Fibroblast of lung (primary cell): ENCODE measurements at regions not wholly inside any gene's neighbourhood (a gene's known extent, or its start where the extent isn't known, plus 50 kb on each side); places are given as distances from the start of the nearest gene placed in this dataset.

Experiments
- EZH2 ChIP-seq: IDR thresholded peaks from 2 replicates; pipeline ENCODE4 v1.5.1; 2012; ENCODE audit warnings: low read length, control low read depth, mild to moderate bottlenecking; ENCODE audit errors: missing control alignments
- TF ChIP-seq, protein P1 (sequence below), 2 donors: IDR thresholded peaks in 1 of 2; conservative IDR thresholded peaks in 1 of 2; 1 replicate in 1 of 2; 2 replicates in 1 of 2; pipeline ENCODE4 v1.5.1; 2011 to 2012; ENCODE audit warnings: low read length in 2 of 2, control low read depth in 1 of 2, inconsistent platforms in 1 of 2, low read depth in 1 of 2, mild to moderate bottlenecking in 1 of 2

DNA sequence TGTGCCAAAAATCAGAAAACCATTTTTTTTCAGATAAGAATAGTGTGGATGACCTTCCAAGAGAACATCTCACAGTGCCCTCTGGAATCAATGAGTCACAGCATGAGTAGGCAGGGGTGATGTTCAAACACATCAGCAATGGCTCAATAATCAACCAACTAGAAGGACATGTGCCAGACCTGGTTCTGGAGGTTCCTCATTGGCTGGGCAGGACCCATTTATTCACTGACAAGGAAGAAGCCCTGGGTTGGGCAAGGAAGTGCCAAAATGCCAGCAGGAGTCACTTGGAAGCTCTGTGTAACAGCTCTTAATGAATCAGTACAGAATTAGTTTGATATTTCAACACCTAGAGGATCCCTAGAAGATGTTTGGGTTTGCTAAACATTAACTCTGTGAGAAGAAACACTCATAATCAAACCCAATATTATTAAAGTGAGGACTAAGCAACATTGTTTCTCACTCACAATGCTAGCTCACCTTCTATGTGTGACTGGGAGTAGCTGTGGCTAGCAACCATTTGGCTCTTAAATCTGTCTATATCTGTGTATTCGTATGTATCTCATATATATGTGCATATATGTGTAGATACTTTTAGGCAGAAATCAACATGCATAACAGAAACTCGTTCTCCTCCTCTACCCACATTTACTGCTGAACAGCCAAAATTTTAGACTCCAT, 72.3 kb upstream of the APBB1IP start:
- TF ChIP-seq EZH2: no peak
- TF ChIP-seq, protein P1, sequence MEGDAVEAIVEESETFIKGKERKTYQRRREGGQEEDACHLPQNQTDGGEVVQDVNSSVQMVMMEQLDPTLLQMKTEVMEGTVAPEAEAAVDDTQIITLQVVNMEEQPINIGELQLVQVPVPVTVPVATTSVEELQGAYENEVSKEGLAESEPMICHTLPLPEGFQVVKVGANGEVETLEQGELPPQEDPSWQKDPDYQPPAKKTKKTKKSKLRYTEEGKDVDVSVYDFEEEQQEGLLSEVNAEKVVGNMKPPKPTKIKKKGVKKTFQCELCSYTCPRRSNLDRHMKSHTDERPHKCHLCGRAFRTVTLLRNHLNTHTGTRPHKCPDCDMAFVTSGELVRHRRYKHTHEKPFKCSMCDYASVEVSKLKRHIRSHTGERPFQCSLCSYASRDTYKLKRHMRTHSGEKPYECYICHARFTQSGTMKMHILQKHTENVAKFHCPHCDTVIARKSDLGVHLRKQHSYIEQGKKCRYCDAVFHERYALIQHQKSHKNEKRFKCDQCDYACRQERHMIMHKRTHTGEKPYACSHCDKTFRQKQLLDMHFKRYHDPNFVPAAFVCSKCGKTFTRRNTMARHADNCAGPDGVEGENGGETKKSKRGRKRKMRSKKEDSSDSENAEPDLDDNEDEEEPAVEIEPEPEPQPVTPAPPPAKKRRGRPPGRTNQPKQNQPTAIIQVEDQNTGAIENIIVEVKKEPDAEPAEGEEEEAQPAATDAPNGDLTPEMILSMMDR (conservative IDR thresholded peaks at IDR 0.05 in 1 of 2, IDR thresholded peaks at IDR 0.05 in 1 of 2; ENCODE audit: low read depth in 1 of 2, low read length in 2 of 2): no peak
